ENCODE measurements at regions not wholly inside any gene's neighbourhood (a gene's known extent, or its start where the extent isn't known, plus 50 kb on each side); places are given as distances from the start of the nearest gene placed in this dataset.
"Not testable (repeated sequence)": the region's sequence is repeated elsewhere in the genome, so short reads cannot be mapped to it uniquely, and the experiment has no call there.

DNA sequence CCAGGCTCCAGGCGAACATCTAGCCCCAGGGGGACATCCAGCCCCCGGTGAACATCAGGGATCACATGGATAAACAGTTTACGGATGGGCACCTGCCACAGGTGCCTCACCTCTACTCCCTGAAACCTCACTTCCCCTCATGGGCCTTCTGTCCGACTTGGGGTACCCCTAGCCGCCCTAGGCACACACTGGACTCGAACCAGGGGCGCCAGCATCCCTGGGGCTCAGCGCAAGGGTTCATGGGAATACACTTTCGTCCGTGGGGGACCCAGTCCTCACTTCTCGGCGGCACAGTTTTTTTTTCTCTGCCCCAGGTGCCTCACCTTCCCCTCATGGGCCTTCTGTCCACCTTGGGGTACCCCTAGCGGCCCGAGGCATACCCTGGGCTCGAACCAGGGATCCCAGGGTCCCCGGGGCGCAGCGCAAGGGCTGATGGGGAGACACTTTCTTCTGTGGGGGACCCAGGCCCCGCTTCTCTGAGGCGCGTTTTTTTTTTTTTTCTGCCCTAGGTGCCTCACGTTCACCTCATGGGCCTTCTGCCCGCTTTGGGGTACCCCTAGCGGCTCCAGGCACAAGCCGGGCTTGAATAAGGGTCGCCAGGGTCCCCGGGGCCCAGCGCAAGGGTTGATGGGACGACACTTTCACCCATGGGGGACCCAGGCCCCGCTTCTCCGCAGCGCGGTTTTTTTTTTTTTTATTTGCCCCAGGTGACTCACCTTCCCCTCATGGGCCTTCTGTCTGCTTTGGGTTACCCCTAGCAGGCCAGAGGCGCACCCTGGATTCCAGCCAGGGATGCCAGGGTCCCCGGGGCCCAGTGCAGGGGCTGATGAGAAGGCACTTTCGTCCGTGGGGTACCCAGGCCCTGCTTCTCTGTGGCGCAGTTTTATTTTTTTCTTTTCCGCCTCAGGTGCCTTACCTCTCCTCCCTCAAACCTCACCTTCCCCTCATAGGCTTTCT lies 1483.5 kb upstream of the TPTE start:
- H3K4me3 ChIP-seq (ENCODE audit: extremely low read depth in 1 of 4, insufficient read depth in 2 of 4, low read depth in 3 of 4, low read length in 4 of 4); H4K5ac ChIP-seq (ENCODE audit: insufficient read length, low read depth, low read length); H2BK5ac ChIP-seq (ENCODE audit: low read depth, low read length); DNase-seq (ENCODE audit: low read depth in 1 of 2, low spot score in 2 of 2); POLR2A ChIA-PET (ENCODE audit: partially characterized antibody); H3K27me3 ChIP-seq (replicated peaks in 1 of 4; ENCODE audit: control insufficient read depth in 3 of 4, extremely low read depth in 1 of 4, insufficient read depth in 3 of 4, low read length in 3 of 4); H3K27ac ChIP-seq (ENCODE audit: low read depth, low read length); H3K79me2 ChIP-seq (ENCODE audit: control insufficient read depth in 1 of 2, insufficient read depth in 2 of 2, low read length in 2 of 2); H3K4me2 ChIP-seq (ENCODE audit: insufficient read depth in 1 of 2, low read depth in 2 of 2, low read length in 2 of 2); H3K18ac ChIP-seq (ENCODE audit: extremely low read depth, low read length); H2AK5ac ChIP-seq (ENCODE audit: low read depth, low read length); H2BK15ac ChIP-seq (ENCODE audit: low read length); H2BK120ac ChIP-seq (replicated peaks; ENCODE audit: low read depth, low read length); H3K4me1 ChIP-seq (replicated peaks in 1 of 4; ENCODE audit: control insufficient read depth in 3 of 4, insufficient read depth in 4 of 4, low read length in 3 of 4); H3K4ac ChIP-seq (replicated peaks; ENCODE audit: insufficient read length, low read depth, low read length); H3K79me1 ChIP-seq (ENCODE audit: low read depth, low read length); CTCF ChIA-PET (ENCODE audit: partially characterized antibody); H4K20me1 ChIP-seq (replicated peaks in 1 of 2; ENCODE audit: control insufficient read depth in 1 of 2, insufficient read depth in 2 of 2, low read length in 2 of 2); H3K23me2 ChIP-seq (ENCODE audit: low read depth, low read length); H3K36me3 ChIP-seq (ENCODE audit: control insufficient read depth in 2 of 4, insufficient read depth in 4 of 4, low read length in 3 of 4); H2AFZ ChIP-seq (ENCODE audit: low read length); H4K8ac ChIP-seq (ENCODE audit: extremely low read depth, insufficient read depth, low read length); FAIRE-seq; H3K9ac ChIP-seq (replicated peaks in 1 of 4; ENCODE audit: extremely low read depth in 1 of 4, low read depth in 3 of 4, low read length in 3 of 4); H4K91ac ChIP-seq (replicated peaks; ENCODE audit: insufficient read length, low read length); H2BK20ac ChIP-seq (ENCODE audit: low read length); H3K56ac ChIP-seq (replicated peaks; ENCODE audit: insufficient read length, low read depth, low read length); H2BK12ac ChIP-seq (ENCODE audit: low read depth, low read length); H3K23ac ChIP-seq (ENCODE audit: insufficient read length); H3K14ac ChIP-seq (ENCODE audit: insufficient read length): not testable (repeated sequence)
- peaks cover 6 to 69% of the 10 kb centered on the region in 2 experiments; a peak in 3 of 4 replicates for H3K9me3 ChIP-seq (ENCODE audit: insufficient read depth in 2 of 2, low read depth in 1 of 2, low read length in 1 of 2)
- WGBS, 2 experiments (ENCODE audit: extremely low coverage in 1 of 2, insufficient coverage in 1 of 2, insufficient read length in 1 of 2, insufficient replicate concordance in 2 of 2, low coverage in 1 of 2, low lambda C conversion rate in 2 of 2, missing lambda C conversion rate in 1 of 2), result 67% methylated on average over 20 of the region's 39 CpGs; no CpG with 5 or more reads in 1 of the 2 experiments

Data from H1 (cell line).